ENCODE measurements at regions not wholly inside any gene's neighbourhood (a gene's known extent, or its start where the extent isn't known, plus 50 kb on each side); places are given as distances from the start of the nearest gene placed in this dataset.

GRCh38 chr21:14718951-14719350 lies 172.8 kb upstream of the SAMSN1 start:
- DNase-seq: no peak

DNA sequence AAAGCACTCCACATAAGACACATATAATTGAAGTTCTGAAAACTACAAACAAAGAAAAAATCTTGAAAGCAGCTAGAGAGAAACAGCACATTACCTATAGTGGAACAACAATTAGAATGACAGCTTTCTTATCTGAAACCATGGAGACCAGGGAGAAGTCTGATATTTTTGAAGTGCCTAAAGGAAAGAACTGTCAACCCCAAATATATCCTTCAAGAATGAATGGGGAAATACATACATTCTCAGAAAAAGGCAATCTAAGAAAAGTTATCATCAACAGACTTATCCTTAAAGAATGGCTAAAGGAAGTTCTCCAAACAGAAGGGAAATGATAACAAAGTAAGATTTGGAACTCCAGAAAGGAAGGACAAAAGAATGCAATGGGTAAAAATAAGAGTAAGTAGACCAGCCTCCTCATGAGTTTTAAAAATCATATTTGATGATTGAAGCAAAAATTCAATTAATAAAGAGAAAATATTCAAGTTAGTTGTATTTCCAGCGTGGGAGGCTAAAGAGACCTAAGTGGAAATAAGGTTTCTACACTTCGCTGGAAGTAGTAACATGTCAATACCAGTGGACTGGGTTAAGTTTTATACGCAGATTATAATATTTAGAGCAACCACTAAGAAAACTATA lies 170.8 kb upstream of the SAMSN1 start:
- DNase-seq: no peak

DNA sequence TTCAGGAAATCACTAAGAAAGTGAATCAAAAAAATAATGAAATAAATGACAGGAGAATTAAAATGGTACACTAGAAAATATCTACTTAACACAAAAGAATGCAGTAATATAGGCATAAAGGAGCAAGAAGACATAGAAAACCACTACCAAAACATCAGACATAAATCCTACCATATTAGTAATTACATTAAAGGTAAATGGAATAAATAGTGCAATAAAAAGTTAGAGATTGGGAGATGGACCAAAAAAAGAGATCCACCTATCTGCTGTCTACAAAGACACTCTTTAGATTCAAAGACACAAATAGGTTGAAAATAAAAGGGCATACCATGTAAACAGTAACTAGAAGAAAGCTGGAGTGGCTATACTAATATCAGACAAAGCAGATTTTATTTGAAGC lies 167.0 kb upstream of the SAMSN1 start:
- no peak for DNase-seq

DNA sequence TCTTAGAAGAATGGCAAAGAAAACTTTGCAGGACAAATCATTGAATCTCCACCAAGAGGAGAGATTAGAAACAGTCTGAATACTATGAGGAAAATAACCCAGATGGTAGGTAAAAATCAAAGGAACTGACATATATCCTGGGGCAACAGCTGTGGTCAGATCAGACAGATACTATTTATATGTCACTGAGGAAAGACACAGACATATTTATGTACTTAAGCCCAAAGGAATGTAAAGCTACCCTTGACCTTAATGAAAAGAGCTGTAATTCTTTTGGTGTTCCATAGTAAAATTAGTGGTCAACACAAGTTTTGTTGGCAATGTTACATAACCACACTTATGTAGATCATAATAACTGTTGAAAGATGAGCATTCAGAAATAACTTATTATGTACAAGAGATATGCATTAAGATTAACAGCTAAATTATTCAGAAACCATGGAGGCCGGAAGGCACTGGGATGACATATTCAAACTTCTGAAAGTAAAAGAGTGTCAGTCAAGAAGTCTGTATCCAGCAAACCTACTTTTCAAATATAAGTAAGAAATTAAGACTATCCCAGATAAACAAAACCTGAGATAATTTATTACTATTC lies 166.1 kb upstream of the SAMSN1 start:
- DNase-seq: no peak

- no peak for DNase-seq
These were observed 165.2 kb upstream of the SAMSN1 start for GRCh38 chr21:14711287-14711686.

DNA sequence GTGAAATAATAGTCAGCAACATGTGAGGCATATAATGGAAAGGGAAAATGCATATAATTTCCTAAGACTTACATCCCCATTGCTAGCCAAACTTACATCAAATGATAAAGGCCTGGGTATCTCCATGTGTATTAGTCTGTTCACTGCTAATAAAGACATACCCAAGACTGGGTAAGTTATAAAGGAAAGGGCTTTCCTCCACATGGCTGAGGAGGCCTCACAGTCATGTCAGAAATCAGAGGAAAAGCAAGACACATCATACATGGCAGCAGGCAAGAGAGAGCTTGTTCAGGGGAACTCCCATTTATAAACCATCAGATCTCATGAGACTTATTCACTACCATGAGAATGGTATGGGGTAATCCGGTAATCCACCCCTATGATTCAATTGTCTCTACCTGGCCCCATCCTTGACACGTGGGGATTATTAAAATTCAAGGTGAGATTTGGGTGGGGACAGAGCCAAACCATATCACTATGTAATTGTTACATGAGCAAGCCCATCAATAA lies 161.5 kb upstream of the SAMSN1 start:
- DNase-seq: no peak

- no peak for DNase-seq
These were observed 160.8 kb upstream of the SAMSN1 start for GRCh38 chr21:14706712-14707510.

DNA sequence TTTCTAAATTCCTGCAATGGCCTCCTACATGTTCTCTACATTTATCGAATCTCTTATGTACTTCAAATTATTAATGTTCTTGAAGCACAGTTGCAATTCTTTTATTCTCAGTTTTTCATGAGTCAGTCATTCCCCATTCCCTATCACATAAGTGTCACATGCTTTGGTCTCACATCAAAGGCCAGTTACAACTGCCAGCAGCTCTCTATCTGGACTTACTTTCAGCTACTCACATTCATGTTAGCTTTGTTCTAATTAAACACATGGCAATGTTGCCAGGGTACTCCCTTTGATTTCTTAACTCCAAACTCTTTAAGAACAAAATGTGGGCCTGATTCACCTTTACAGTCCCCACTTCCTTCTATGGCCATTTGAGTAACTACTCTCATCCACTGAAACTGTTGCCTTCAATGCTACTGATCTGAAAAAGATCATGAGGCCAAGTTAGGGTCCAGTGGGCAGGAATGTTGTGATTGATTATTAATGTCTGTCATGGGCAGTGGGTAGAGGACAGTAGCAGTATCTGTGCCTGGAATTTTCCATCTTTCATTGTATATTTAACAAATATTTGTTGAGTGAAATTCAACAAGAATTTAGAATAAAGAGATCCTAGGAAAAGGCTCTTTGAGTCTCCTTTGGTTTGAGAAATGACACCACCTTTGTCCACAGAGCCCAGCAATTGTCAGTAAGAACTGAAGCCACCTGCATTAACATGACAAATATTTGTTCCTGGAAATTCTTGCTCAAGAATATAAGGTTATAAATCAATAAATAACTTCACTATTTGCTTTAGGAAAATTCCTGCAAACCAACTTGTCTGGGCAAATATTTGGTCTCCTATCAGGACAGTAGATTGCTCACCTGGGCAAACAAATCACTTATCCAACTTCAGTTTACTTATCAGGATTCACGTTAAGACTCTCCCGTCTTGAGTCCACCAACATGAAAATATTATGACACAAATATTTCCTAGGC lies 153.6 kb upstream of the SAMSN1 start:
- no peak for DNase-seq

GRCh38 chr21:14697769-14698168 lies 151.7 kb upstream of the SAMSN1 start:
- no peak for DNase-seq

GRCh38 chr21:14694817-14695216 lies 148.7 kb upstream of the SAMSN1 start:
- DNase-seq: no peak

DNA sequence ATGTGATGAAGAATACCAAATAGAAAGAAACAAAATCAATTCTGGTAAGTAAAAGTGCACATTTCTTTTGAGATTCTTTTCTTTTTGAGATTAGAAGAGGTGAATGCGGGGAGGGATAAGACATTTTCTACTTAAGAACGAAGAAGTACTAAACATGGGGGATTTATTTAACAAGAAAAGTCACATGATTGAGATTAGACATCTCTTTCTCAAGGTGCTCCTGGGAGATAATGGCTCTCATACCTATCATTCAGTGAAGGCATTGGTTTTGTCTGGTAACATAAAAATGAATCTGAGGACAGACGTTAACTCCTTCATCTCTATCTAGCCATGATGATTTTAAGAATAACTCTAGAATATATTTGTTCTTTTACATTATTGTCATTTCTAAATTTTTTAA lies 147.9 kb upstream of the SAMSN1 start:
- no peak for DNase-seq

DNA sequence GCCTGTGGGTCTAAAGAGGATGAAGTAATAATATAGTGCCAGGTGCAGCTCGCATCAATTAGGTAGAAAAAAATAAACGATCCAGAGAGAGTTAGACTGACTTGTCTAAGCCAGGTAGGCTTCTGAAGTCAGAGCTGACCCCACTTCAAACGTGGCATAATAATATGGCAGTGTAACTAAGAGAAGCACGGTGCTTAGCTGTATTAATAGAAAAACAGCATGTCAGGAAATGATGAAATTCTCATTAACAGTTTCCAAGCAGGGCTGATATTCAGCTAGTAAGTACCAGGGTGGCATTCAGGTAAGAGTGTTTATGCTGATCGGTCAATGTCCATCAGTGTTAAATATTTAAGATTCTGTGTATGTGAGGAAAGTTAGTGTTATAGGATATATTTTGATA lies 145.8 kb upstream of the SAMSN1 start:
- DNase-seq: no peak

DNA sequence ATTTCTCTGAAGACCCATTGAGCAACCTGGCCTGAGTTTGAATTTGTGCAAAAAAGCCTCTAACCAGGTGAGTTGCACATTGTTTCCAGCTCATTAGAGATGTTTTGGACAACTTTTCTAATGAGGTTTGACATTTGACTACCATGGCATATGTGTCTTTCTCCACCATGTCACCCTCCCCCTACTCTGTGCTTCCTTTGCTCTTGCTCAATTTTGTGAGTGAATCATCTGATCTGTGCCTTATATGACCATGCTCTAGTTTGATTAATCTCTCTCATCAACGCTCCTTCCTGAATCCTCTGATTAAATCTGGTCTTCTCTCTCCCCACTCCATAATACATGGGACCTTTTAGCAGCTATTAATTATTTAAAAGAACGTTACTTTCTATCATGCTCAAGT lies 144.8 kb upstream of the SAMSN1 start:
- no peak for DNase-seq

- no peak for DNase-seq
These were observed 142.8 kb upstream of the SAMSN1 start for GRCh38 chr21:14688936-14689335.

GRCh38 chr21:14688412-14688811 lies 142.3 kb upstream of the SAMSN1 start:
- no peak for DNase-seq

- no peak for DNase-seq
These were observed 141.1 kb upstream of the SAMSN1 start for GRCh38 chr21:14687268-14687625.

DNA sequence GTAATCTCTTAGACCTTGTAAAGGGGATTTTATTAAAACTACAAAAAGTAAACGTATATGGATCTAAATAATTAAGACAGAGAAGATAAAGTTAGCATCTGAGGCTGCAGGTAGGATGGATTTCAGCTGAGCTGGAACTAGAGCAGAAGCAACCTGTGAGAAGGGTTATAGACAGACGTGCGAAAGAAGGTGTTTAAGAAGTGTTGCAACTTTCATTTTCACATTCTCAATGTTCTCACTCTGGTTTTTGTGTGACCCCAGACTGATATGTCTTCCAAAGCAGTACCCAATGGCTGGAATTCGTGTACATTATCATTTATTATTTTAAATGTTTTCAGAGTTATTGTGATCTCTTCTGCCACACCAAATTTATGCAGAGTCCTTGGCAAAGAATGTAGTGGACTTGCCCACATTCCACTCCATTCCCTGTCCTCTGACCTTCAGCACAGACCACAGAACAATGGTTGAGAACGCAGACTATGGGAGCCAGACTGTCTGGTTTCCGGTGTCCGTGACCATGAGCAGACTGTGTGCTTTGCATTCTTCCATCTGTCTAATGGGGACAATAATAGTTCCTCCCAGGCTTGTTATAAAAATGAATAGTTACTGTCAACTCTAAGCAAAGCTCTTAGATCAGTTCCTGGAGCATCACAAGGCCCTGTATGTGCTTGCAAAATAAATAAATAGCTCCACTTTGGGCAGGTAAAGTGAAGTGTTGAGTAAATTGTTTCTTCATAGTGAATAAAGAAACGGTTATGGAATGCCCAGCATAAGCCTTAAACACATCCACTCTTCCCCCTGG lies 140.6 kb upstream of the SAMSN1 start:
- DNase-seq: no peak

- DNase-seq: no peak
These were observed 139.5 kb upstream of the SAMSN1 start for GRCh38 chr21:14685568-14685967.

DNA sequence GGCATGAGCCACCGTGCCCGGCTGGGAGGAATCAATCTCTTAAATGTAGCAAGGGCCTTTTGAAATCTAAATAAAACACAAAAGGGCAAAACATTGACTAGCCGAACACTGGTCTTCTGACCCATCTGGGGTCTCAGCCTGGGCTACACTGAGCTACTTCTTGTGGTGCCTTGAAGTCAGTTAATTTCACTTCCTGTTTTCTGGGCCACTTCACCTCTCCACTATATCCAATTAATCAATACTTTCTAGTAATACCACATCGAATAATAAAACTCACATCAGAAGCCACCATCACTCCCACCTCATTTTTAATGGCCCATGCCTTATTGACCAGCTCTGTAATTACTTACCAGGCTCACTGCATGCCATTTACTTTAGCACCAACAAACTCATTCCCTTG lies 138.0 kb upstream of the SAMSN1 start:
- no peak for DNase-seq

GRCh38 chr21:14683063-14683462 lies 136.9 kb upstream of the SAMSN1 start:
- DNase-seq: no peak

GRCh38 chr21:14678973-14679574 lies 133.0 kb upstream of the SAMSN1 start:
- no peak for DNase-seq
